ENCODE measurements at regions not wholly inside any gene's neighbourhood (a gene's known extent, or its start where the extent isn't known, plus 50 kb on each side); places are given as distances from the start of the nearest gene placed in this dataset.

- Mint-ChIP-seq H3K4me3 (no peak overlapping the region), H3K9me3 (no peaks in the 10 kb centered on the region), H3K36me3 (no peaks in the 10 kb centered on the region), H3K27ac (no peak overlapping the region), H3K27me3 (ENCODE audit: low read depth) (no peaks in the 10 kb centered on the region), H3K4me1 (peaks cover 10% of the 10 kb centered on the region)
- DNase-seq (ENCODE audit: low spot score) (no peak), ATAC-seq (no peak)
- POLR2A ChIA-PET: no interaction called here
- CTCF ChIA-PET: no interaction called here
- TF ChIP-seq ZNF219 (CRISPR knock-in tag; IDR thresholded peaks at IDR 0.05; ENCODE audit: borderline replicate concordance) (no peak), ZBTB43 (CRISPR knock-in tag; IDR thresholded peaks at IDR 0.05) (no peak), ARID4B (CRISPR knock-in tag; IDR thresholded peaks at IDR 0.05; ENCODE audit: borderline replicate concordance) (no peak), HMGXB4 (CRISPR knock-in tag; IDR thresholded peaks at IDR 0.05) (no peak), ZNF425 (CRISPR knock-in tag; conservative IDR thresholded peaks at IDR 0.05) (no peak), CBFB (CRISPR knock-in tag; IDR thresholded peaks at IDR 0.05; ENCODE audit: low read depth) (no peak), NFATC4 (CRISPR knock-in tag; IDR thresholded peaks at IDR 0.05) (no peak), NR2C2 (CRISPR knock-in tag; IDR thresholded peaks at IDR 0.05) (no peak), NFYB (CRISPR knock-in tag; conservative IDR thresholded peaks at IDR 0.05; ENCODE audit: low read depth) (no peak), E2F5 (CRISPR knock-in tag; IDR thresholded peaks at IDR 0.05) (no peak), SMAD4 (CRISPR knock-in tag; IDR thresholded peaks at IDR 0.05) (no peak), NFE2L1 (CRISPR knock-in tag; IDR thresholded peaks at IDR 0.05) (no peak), TEAD4 (CRISPR knock-in tag; IDR thresholded peaks at IDR 0.05) (no peak), ETV6 (CRISPR knock-in tag; IDR thresholded peaks at IDR 0.05) (no peak), IRF2 (CRISPR knock-in tag; IDR thresholded peaks at IDR 0.05; ENCODE audit: borderline replicate concordance, low read depth) (no peak), NR3C1 (CRISPR knock-in tag; conservative IDR thresholded peaks at IDR 0.05; ENCODE audit: low read depth) (no peak), USF1 (CRISPR knock-in tag; IDR thresholded peaks at IDR 0.05) (no peak), TP53 (CRISPR knock-in tag; IDR thresholded peaks at IDR 0.05) (no peak), AFF4 (CRISPR knock-in tag; IDR thresholded peaks at IDR 0.05; ENCODE audit: borderline replicate concordance) (no peak)
These were observed 310.2 kb downstream of the SATB1 start for GRCh38 chr3:18114894-18115293.

Data from WTC11 (cell line).